ENCODE measurements at regions not wholly inside any gene's neighbourhood (a gene's known extent, or its start where the extent isn't known, plus 50 kb on each side); places are given as distances from the start of the nearest gene placed in this dataset.

- TF ChIP-seq CTCF (IDR thresholded peaks at IDR 0.05) = no peak
- no peak for TF ChIP-seq POLR2A (IDR thresholded peaks at IDR 0.05)
Measured at GRCh38 chr20:56111961-56112730, 106.8 kb upstream of the CBLN4 start.
